GM19395 (cell line): ENCODE measurements at regions not wholly inside any gene's neighbourhood (a gene's known extent, or its start where the extent isn't known, plus 50 kb on each side); places are given as distances from the start of the nearest gene placed in this dataset.

Source experiments
- ATAC-seq: cut with Tn5 transposase; IDR thresholded peaks from one replicate; pipeline ENCODE4 v1.9.1; 2021; ENCODE audit warnings: mild to moderate bottlenecking, moderate library complexity; ENCODE audit not compliant: unreplicated experiment

GRCh38 chr22:48142388-48142787, 1379.9 kb downstream of the TBC1D22A start:
- ATAC-seq: no peak

- no peak for ATAC-seq
Measured at GRCh38 chr22:48141301-48141700, 1378.9 kb downstream of the TBC1D22A start.

DNA sequence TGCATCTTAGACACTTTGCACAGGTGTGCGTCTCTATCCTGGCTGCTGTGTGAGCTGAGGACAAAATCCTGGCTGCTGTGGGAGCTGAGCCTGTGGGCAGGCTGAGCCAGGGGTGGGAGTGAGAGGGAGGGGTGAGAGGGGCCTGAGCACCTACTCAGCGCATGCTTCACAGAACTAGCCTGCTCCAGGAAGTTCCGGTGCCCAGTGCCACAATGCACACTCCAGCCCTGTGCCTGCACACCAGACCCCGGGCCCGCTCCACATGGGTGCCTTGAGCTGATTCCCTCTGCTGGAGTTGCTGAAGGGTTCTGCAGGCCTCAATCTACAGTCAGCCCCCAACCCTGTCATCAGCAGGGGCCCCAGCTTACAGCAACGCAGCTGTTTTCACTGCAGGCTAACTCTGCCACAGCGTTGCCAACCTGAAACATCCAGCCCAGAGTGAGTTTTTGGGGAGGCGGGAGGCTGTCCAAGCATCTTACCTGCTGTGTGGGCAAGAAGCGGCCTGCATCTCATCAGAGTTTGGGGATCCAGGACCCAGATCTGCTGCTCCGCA, 1377.9 kb downstream of the TBC1D22A start:
- ATAC-seq: no peak

GRCh38 chr22:48139776-48140175, 1377.3 kb downstream of the TBC1D22A start:
- no peak for ATAC-seq

GRCh38 chr22:48138855-48139254, 1376.4 kb downstream of the TBC1D22A start:
- no peak for ATAC-seq

DNA sequence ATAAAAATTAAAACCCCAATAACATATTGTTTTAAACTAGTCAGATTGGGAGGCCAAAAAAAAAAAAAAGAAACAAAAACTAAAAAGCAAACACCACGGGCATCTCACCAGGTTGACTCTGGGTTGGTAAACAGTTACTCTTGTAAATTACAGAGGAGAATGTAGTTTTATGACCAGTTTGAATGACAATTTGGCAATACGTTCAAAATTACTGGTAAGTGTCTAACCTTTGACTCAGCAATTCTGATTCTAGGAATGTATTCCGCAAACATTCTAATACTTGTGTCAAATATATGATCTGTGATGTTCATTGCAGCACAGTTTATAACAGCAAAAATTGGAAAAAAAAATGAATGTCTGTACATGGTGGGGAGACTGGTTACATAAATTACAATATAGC, 1376.0 kb downstream of the TBC1D22A start:
- no peak for ATAC-seq

DNA sequence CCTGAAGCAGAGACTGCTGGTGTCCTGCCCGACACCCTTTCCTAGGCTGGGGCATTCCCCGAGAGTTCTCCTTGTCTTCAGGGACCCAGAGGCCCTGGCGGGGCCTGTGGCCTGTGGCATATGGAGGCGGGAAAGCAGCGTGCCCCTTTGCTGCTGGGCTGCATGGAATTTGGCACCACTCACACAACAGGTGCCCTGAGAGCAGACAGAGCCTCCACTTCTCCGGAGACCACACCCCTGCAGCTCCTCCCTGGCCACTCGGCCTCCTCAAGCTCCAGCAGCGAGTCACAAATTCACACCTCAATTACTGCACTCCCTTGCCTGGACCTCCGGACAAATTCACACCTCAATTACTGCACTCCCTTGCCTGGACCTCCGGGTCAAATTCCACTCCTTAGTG, 1375.2 kb downstream of the TBC1D22A start:
- ATAC-seq: no peak

- ATAC-seq: no peak
Measured at GRCh38 chr22:48135592-48135991, 1373.1 kb downstream of the TBC1D22A start.

- ATAC-seq: no peak
Measured at GRCh38 chr22:48125416-48125815, 1363.0 kb downstream of the TBC1D22A start.

DNA sequence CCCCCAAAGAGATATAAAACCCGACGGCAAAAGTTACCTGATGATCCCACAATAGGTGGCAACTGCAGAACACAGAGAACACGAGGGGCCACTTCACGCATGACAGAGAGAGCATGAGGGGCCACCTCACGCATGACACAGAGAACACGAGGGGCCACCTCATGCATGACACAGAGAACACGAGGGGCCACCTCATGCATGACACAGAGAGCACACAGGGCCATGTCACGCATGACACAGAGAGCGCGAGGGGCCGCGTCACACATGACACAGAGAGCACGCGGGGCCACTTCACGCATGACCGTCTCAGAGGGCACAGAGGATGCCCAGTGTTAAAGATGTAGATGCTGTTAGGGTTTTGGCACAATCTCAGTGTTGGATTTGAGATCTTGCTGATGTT, 1359.5 kb downstream of the TBC1D22A start:
- no peak for ATAC-seq

GRCh38 chr22:48118654-48119053, 1356.2 kb downstream of the TBC1D22A start:
- no peak for ATAC-seq

- no peak for ATAC-seq
Measured at GRCh38 chr22:48116871-48117270, 1354.4 kb downstream of the TBC1D22A start.

- no peak for ATAC-seq
Measured at GRCh38 chr22:48112687-48113521, 1350.5 kb downstream of the TBC1D22A start.

GRCh38 chr22:48106715-48107259, 1344.3 kb downstream of the TBC1D22A start:
- no peak for ATAC-seq

DNA sequence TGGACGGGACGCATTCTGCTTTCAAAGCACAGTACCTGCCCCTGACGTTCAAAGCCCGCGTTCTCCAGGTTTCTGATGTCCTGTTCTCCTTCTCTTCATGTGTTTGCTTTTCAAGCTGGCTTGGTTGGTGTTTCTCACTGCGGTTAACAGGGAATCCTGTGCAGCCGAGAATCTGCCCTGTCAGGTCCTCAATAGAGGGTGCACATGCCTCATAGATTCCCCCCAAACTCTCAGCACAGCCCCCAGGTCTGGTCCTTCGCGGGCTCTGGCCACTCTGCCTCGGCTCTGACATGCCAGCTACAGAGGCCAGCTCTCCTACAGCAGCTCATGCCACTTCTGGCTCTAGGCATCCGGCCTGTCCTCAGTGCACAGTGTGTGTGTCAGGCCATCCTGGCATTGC, 1343.8 kb downstream of the TBC1D22A start:
- no peak for ATAC-seq

DNA sequence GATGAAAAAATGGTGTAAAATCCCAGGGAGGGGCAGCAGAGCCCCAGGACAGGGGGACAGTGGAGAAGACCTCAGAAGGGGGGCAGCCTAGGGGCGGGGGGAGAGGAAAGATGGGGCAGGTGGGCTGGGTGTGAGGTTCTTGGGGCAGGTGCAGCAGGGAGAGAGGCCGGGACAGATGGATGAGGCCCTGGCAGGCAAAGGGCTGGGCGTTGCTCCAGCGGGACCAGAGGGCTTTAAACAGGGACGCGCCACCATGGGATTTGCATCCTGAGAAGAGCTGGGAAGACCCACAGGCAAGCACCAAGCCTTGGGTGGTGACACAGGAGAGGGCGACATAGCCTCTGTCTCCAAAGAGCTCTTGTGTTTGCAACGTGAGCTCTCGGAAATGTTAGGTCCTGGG, 1342.8 kb downstream of the TBC1D22A start:
- no peak for ATAC-seq

DNA sequence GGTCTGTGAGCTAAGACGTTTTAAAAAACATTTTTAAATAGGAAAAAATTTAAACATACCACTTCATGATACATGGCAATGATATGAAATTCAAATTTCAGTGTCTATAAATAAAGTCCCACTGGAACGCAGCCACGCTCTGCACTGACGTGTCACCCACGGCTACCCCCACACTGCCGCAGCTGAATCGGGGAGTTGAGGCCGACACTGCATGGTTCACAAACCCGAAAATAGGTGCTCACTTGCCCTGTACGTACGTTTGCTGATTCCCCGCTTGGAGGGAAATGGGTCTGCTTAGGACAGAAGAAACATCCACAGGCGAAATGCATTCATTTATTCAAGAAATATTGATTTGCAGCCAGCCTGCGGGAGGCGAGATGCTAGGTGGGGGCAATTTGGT, 1342.3 kb downstream of the TBC1D22A start:
- ATAC-seq: no peak

GRCh38 chr22:48104102-48104738, 1341.8 kb downstream of the TBC1D22A start:
- ATAC-seq: no peak

DNA sequence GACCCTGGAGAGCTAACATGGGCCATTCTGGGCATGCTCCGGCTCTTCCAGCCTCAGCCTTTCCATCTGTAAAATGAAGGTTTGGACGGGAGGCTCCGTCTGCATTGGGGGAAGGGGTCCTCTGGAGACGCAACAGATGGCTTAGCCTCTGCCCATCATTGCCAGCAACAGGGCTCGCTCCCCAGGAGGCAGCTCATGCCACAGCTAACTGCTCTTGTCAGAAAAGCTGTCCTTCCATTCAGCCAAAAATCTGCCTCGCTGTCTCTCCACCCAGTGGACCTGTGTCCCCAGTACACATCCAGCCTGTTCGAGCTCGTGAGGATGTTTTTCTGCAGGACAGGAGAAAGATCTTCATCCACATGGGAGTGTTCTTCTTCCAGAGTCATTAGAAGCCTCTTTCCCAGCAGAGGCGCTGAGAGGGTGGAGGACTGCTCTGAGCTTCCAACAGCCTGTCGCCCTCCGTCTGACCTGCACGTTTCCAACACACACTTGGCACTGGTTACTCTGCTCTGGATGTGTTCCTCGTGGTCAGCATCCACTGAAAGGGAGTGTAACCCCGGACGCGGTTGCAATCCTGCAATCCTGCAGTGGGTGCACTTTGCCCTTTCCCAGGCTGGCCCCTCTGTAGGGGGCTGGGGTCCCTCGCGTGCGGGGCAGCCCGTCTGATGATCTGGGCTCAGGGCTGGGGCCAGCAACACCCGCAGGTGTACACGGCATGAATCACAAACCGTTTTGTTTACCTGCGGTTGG, 1340.9 kb downstream of the TBC1D22A start:
- ATAC-seq: no peak

DNA sequence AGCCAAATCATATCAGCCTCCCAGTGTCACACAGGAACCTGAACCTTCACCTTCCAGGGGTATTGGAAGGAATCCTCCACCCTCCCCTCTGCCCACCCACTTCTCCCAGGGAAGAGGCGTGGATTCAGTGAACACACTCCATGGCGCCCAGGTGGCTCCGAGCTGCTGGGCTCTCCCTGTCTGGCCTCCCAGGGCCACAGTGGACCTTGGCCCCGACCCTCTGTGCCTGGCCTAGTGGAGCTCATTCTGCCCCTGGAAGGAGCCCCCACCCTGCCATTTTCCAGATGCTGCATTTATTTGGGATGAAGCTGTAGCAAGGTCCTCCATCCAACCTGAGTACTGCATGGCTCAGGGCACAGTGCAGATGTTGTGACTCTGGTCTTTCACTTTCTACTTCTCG, 1340.1 kb downstream of the TBC1D22A start:
- no peak for ATAC-seq

DNA sequence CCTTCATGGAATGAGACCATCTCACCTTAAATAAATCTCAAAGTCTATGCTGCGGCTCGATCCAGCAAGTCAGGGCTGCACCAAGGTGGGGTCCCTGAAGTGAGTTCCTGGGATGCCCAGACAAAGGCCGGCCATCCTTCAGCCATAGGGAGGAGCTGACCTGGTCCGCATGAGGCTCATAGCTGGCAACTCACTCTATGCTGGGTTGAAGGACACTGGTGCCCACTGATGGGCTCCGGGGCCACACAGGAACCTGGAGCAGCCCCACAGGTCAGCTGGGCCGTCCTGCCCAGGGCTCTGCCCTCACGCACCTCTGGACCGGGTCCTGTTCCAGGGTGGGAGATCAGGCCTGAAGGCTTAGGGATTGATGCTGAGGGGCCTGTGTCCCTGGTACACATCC, 1339.3 kb downstream of the TBC1D22A start:
- ATAC-seq: no peak
